Panc1 (cell line): ENCODE measurements at regions not wholly inside any gene's neighbourhood (a gene's known extent, or its start where the extent isn't known, plus 50 kb on each side); places are given as distances from the start of the nearest gene placed in this dataset.

Experiments
- POLR2AphosphoS5 ChIP-seq: IDR thresholded peaks from 2 replicates; pipeline ENCODE4 v1.6.1; 2012; ENCODE audit warnings: mild to moderate bottlenecking, low read depth, low read length, moderate library complexity
- TCF7L2 ChIP-seq: IDR thresholded peaks from 2 replicates; pipeline ENCODE4 v1.6.1; 2011; ENCODE audit warnings: mild to moderate bottlenecking, low read depth, low read length, inconsistent platforms
- TF ChIP-seq, protein P1 (sequence below): fragments of 450-650 bp; IDR thresholded peaks from 2 replicates; pipeline ENCODE4 v1.5.1; 2017; ENCODE audit warnings: mild to moderate bottlenecking

DNA sequence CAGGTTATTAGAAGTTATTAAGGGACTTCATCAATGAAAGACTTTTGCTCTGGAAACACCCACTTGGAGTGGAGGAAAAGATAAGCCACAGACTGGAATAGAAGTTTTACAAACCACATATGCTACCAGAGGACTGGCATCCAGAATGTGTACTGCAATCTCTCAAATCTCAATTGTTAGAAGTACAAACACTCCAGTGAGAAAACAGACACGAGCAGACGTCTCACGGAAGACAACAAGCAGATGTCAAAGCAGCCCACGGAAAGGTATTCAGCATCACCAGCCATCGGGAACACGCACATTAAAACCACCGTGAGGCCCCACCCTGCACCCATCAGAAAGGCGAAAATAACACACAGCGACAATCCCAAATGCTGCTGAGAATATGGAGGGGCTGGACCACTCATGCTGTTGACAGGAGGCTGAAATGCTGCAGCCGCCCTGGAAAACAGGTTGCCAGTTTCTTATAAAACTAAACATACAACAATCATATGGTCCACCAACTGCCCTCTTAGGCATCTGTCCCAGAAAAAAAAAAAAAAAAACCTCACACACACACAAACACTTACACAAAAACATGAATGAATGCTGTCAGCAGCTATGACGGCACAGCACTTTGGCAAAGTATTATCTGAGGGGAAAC lies 131.9 kb upstream of the SFSWAP start:
- TF ChIP-seq, protein P1, sequence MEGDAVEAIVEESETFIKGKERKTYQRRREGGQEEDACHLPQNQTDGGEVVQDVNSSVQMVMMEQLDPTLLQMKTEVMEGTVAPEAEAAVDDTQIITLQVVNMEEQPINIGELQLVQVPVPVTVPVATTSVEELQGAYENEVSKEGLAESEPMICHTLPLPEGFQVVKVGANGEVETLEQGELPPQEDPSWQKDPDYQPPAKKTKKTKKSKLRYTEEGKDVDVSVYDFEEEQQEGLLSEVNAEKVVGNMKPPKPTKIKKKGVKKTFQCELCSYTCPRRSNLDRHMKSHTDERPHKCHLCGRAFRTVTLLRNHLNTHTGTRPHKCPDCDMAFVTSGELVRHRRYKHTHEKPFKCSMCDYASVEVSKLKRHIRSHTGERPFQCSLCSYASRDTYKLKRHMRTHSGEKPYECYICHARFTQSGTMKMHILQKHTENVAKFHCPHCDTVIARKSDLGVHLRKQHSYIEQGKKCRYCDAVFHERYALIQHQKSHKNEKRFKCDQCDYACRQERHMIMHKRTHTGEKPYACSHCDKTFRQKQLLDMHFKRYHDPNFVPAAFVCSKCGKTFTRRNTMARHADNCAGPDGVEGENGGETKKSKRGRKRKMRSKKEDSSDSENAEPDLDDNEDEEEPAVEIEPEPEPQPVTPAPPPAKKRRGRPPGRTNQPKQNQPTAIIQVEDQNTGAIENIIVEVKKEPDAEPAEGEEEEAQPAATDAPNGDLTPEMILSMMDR: no peak
- TF ChIP-seq TCF7L2 (no peak), POLR2AphosphoS5 (no peak)
